K562 (cell line): ENCODE measurements at regions not wholly inside any gene's neighbourhood (a gene's known extent, or its start where the extent isn't known, plus 50 kb on each side); places are given as distances from the start of the nearest gene placed in this dataset.

ENCODE experiments used
- CEBPB ChIP-seq: fragments of 450-650 bp; IDR thresholded peaks from 2 replicates; pipeline ENCODE4 v1.6.1; 2016; ENCODE audit warnings: missing genetic modification characterization, missing compliant biosample characterization
- ETV5 ChIP-seq: sonication (generic); formaldehyde crosslinking; IDR thresholded peaks from 2 replicates; pipeline ENCODE4 v1.4.0; 2020; ENCODE audit warnings: low read depth, mild to moderate bottlenecking, missing genetic modification reagents
- HDGF ChIP-seq: fragments of 450-650 bp; IDR thresholded peaks from 2 replicates; pipeline ENCODE4 v1.6.1; 2016
- HIVEP1 ChIP-seq: fragments of 250-450 bp; sonication (Bioruptor Pico); IDR thresholded peaks from 2 replicates; pipeline ENCODE4 v1.4.0; 2020; ENCODE audit warnings: mild to moderate bottlenecking
- KDM5B ChIP-seq: fragments of 200-600 bp; sonication (generic); IDR thresholded peaks from 2 replicates; pipeline ENCODE4 v1.6.1; 2012; ENCODE audit warnings: low read depth, mild to moderate bottlenecking, moderate library complexity, low read length, control low read depth, inconsistent platforms; ENCODE audit not compliant: insufficient replicate concordance
- MYNN ChIP-seq, 2 experiments: sonication (generic); formaldehyde crosslinking in 1 of 2; IDR thresholded peaks; 2 replicates each; pipeline versions ENCODE4 v1.5.0 to v1.6.1; 2016 to 2020; ENCODE audit warnings: antibody characterized with exemption in 1 of 2, missing genetic modification reagents in 1 of 2
- NR2C2 ChIP-seq, 2 experiments: fragments of 200-800 bp in 1 of 2; sonication (Bioruptor generic) in 1 of 2; sonication (generic) in 1 of 2; formaldehyde crosslinking in 1 of 2; IDR thresholded peaks; 2 replicates each; pipeline versions ENCODE4 v1.6.1 to v1.8.0; 2016 to 2022; ENCODE audit warnings: mild to moderate bottlenecking in 1 of 2, missing compliant biosample characterization in 1 of 2, missing genetic modification characterization in 1 of 2, missing genetic modification reagents in 1 of 2
- RBFOX2 ChIP-seq: fragments of 200-400 bp; formaldehyde crosslinking; IDR thresholded peaks from 2 replicates; pipeline ENCODE4 v1.6.1; 2017; ENCODE audit warnings: low read depth, mild to moderate bottlenecking, low read length, moderate library complexity
- RFX1 ChIP-seq: fragments of 450-650 bp; IDR thresholded peaks from 2 replicates; pipeline ENCODE4 v1.6.1; 2016; ENCODE audit warnings: mild to moderate bottlenecking, moderate library complexity
- SIN3A ChIP-seq, 2 experiments: fragments of 150-350 bp in 1 of 2; IDR thresholded peaks; 2 replicates each; pipeline ENCODE4 v1.6.1; 2011 to 2016; ENCODE audit warnings: borderline replicate concordance in 2 of 2, low read depth in 2 of 2, low read length in 2 of 2, mild to moderate bottlenecking in 2 of 2, moderate library complexity in 2 of 2; ENCODE audit not compliant: control insufficient read depth in 1 of 2
- TRIM24 ChIP-seq, 2 experiments: fragments of 450-650 bp; IDR thresholded peaks; 2 replicates each; pipeline ENCODE4 v1.6.1; 2016
- ZBTB40 ChIP-seq, 2 experiments: fragments of 450-650 bp in 1 of 2; sonication (generic) in 1 of 2; formaldehyde crosslinking in 1 of 2; IDR thresholded peaks; 2 replicates each; pipeline versions ENCODE4 v1.7.1 to v1.9.0; 2016 to 2022; ENCODE audit warnings: inconsistent platforms in 1 of 2, mild to moderate bottlenecking in 1 of 2, missing genetic modification reagents in 1 of 2
- ZNF830 ChIP-seq: fragments of 250-450 bp; sonication (Bioruptor Pico); IDR thresholded peaks from 2 replicates; pipeline ENCODE4 v1.5.0; 2021; ENCODE audit warnings: mild to moderate bottlenecking
- TF ChIP-seq, protein P1 (sequence below), 3 experiments: IDR thresholded peaks in 2 of 3; conservative IDR thresholded peaks in 1 of 3; 2 replicates each; pipeline ENCODE4 v1.5.1; 2011 to 2012; ENCODE audit warnings: low read length in 3 of 3, mild to moderate bottlenecking in 3 of 3, control low read depth in 2 of 3, improper control_type of control experiment in 1 of 3, inconsistent platforms in 1 of 3, low read depth in 1 of 3, mixed read lengths in 1 of 3, moderate library complexity in 1 of 3; ENCODE audit not compliant: insufficient read depth in 2 of 3

- TF ChIP-seq, protein P1, sequence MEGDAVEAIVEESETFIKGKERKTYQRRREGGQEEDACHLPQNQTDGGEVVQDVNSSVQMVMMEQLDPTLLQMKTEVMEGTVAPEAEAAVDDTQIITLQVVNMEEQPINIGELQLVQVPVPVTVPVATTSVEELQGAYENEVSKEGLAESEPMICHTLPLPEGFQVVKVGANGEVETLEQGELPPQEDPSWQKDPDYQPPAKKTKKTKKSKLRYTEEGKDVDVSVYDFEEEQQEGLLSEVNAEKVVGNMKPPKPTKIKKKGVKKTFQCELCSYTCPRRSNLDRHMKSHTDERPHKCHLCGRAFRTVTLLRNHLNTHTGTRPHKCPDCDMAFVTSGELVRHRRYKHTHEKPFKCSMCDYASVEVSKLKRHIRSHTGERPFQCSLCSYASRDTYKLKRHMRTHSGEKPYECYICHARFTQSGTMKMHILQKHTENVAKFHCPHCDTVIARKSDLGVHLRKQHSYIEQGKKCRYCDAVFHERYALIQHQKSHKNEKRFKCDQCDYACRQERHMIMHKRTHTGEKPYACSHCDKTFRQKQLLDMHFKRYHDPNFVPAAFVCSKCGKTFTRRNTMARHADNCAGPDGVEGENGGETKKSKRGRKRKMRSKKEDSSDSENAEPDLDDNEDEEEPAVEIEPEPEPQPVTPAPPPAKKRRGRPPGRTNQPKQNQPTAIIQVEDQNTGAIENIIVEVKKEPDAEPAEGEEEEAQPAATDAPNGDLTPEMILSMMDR (IDR thresholded peaks at IDR 0.05 in 2 of 3, conservative IDR thresholded peaks at IDR 0.05 in 1 of 3; ENCODE audit: insufficient read depth in 2 of 3, low read depth in 1 of 3, low read length in 3 of 3), result no peak
- TF ChIP-seq MYNN (IDR thresholded peaks at IDR 0.05) (no peak), MYNN (CRISPR knock-in tag; IDR thresholded peaks at IDR 0.05) (no peak), HDGF (no peak), KDM5B (no peak), CEBPB (tag) (no peak), ZNF830 (CRISPR knock-in tag) (no peak), SIN3A (IDR thresholded peaks at IDR 0.05; ENCODE audit: borderline replicate concordance in 2 of 2, control insufficient read depth in 1 of 2, low read depth in 2 of 2, low read length in 2 of 2) (no peak), ETV5 (no peak), NR2C2 (CRISPR knock-in tag; IDR thresholded peaks at IDR 0.05) (no peak), NR2C2 (tag; IDR thresholded peaks at IDR 0.05) (no peak), TRIM24 (IDR thresholded peaks at IDR 0.05) (no peak), HIVEP1 (CRISPR knock-in tag) (no peak), ZBTB40 (IDR thresholded peaks at IDR 0.05) (no peak), ZBTB40 (CRISPR knock-in tag; IDR thresholded peaks at IDR 0.05) (no peak), RBFOX2 (no peak), RFX1 (no peak)
Measured at GRCh38 chr6:87951751-87952150, 95.9 kb upstream of the SPACA1 start.
